IMR-90 (cell line): ENCODE measurements at regions not wholly inside any gene's neighbourhood (a gene's known extent, or its start where the extent isn't known, plus 50 kb on each side); places are given as distances from the start of the nearest gene placed in this dataset.

Experiments
- ATAC-seq: fragments of 200-7000 bp; cut with Tn5 transposase; 2 replicates; pipeline ENCODE4 v1.9.1; 2020; ENCODE audit warnings: low read depth, mild to moderate bottlenecking, moderate library complexity
- BruUV-seq: library from RNA; stranded (reverse); fragments of 400-500 nt; replicated peaks from 2 replicates; lab custom pipeline; 2021; lab: Mats Ljungman, UMichigan
- CTCF ChIA-PET: fragments of 300-600 bp; formaldehyde crosslinking; extraction: SDS; loops from one replicate; lab custom pipeline; 2021; ENCODE audit warnings: antibody characterized with exemption; lab: Yijun Ruan, JAX
- POLR2A ChIA-PET: fragments of 300-600 bp; sonication (Branson Sonifier 250); formaldehyde crosslinking; loops from one replicate; lab custom pipeline; 2022; ENCODE audit warnings: antibody characterized with exemption; ENCODE audit not compliant: unreplicated experiment; lab: Charles Lee
- DNase-seq: peaks from one replicate; pipeline ENCODE4 v3.0.0; 2013
- H2AFZ ChIP-seq: replicated peaks from 2 replicates; pipeline ENCODE3; 2013; ENCODE audit warnings: low read length, mild to moderate bottlenecking; ENCODE audit not compliant: poor library complexity
- H2AK5ac ChIP-seq: 2 replicates; pipeline ENCODE4 v1.6.1; 2013; ENCODE audit warnings: low read depth, low read length, inconsistent platforms
- H2AK9ac ChIP-seq: replicated peaks from 2 replicates; pipeline ENCODE3; 2013; ENCODE audit warnings: mild to moderate bottlenecking, low read depth, low read length, moderate library complexity; ENCODE audit not compliant: poor library complexity
- H2BK120ac ChIP-seq: 2 replicates; pipeline ENCODE4 v1.6.1; 2013; ENCODE audit warnings: low read depth, low read length, inconsistent platforms
- H2BK15ac ChIP-seq: 3 replicates; pipeline ENCODE4 v1.6.1; 2013; ENCODE audit warnings: low read depth, low read length, inconsistent platforms
- H2BK20ac ChIP-seq: 2 replicates; pipeline ENCODE4 v1.6.1; 2013; ENCODE audit warnings: low read depth, mild to moderate bottlenecking, inconsistent platforms, low read length, moderate library complexity
- H2BK5ac ChIP-seq: 2 replicates; pipeline ENCODE4 v1.6.1; 2013; ENCODE audit warnings: mild to moderate bottlenecking, low read depth, low read length, inconsistent platforms; ENCODE audit not compliant: poor library complexity, severe bottlenecking
- H3K14ac ChIP-seq: replicated peaks from 2 replicates; pipeline ENCODE4 v1.6.1; 2013; ENCODE audit warnings: low read depth, low read length, inconsistent platforms
- H3K18ac ChIP-seq: 2 replicates; pipeline ENCODE4 v1.6.1; 2013; ENCODE audit warnings: low read depth, low read length, control low read depth
- H3K23ac ChIP-seq: 2 replicates; pipeline ENCODE4 v1.6.1; 2013; ENCODE audit warnings: low read depth, low read length, inconsistent platforms
- H3K27ac ChIP-seq: 2 replicates; pipeline ENCODE4 v1.5.1; 2013; ENCODE audit warnings: mild to moderate bottlenecking, control low read depth, low read length; ENCODE audit not compliant: insufficient read depth
- H3K27me3 ChIP-seq: 2 replicates; pipeline ENCODE4 v1.6.1; 2013; ENCODE audit warnings: low read length; ENCODE audit not compliant: control insufficient read depth, insufficient read depth
- H3K36me3 ChIP-seq: 2 replicates; pipeline ENCODE4 v1.6.1; 2013; ENCODE audit warnings: low read length, mixed read lengths; ENCODE audit not compliant: control insufficient read depth, insufficient read depth
- H3K4ac ChIP-seq: 2 replicates; pipeline ENCODE4 v1.6.1; 2013; ENCODE audit warnings: low read depth, low read length, inconsistent platforms
- H3K4me1 ChIP-seq: 2 replicates; pipeline ENCODE4 v1.6.1; 2013; ENCODE audit warnings: low read length, mixed read lengths; ENCODE audit not compliant: control insufficient read depth, insufficient read depth
- H3K4me2 ChIP-seq: 2 replicates; pipeline ENCODE4 v1.6.1; 2013; ENCODE audit warnings: low read depth, mild to moderate bottlenecking, control low read depth, low read length, moderate library complexity
- H3K4me3 ChIP-seq: 2 replicates; pipeline ENCODE4 v1.5.1; 2013; ENCODE audit warnings: low read depth, mild to moderate bottlenecking, control low read depth, low read length, moderate library complexity; ENCODE audit not compliant: insufficient read depth
- H3K56ac ChIP-seq: 2 replicates; pipeline ENCODE4 v1.6.1; 2013; ENCODE audit warnings: low read length, inconsistent platforms; ENCODE audit not compliant: insufficient read depth; ENCODE audit errors: extremely low read depth
- H3K79me1 ChIP-seq, 2 experiments: 2 replicates each; pipeline ENCODE4 v1.6.1; 2013; ENCODE audit warnings: low read length in 2 of 2, inconsistent platforms in 1 of 2, low read depth in 1 of 2
- H3K9ac ChIP-seq: 2 replicates; pipeline ENCODE4 v1.6.1; 2013; ENCODE audit warnings: low read depth, low read length, control low read depth
- H3K9me1 ChIP-seq: 2 replicates; pipeline ENCODE4 v1.6.1; 2013; ENCODE audit warnings: low read length, inconsistent platforms; ENCODE audit not compliant: insufficient read depth
- H3K9me3 ChIP-seq: 2 replicates; pipeline ENCODE4 v1.6.1; 2013; ENCODE audit warnings: low read length; ENCODE audit not compliant: control insufficient read depth, insufficient read depth
- H4K20me1 ChIP-seq: 2 replicates; pipeline ENCODE4 v1.6.1; 2013; ENCODE audit warnings: low read length, inconsistent platforms; ENCODE audit not compliant: insufficient read depth
- H4K5ac ChIP-seq: 2 replicates; pipeline ENCODE4 v1.6.1; 2013; ENCODE audit warnings: mild to moderate bottlenecking, low read depth, low read length, control low read depth
- H4K8ac ChIP-seq, 2 experiments: 2 replicates each; pipeline ENCODE4 v1.6.1; 2013; ENCODE audit warnings: low read depth in 2 of 2, low read length in 2 of 2, control low read depth in 1 of 2, inconsistent platforms in 1 of 2
- H4K91ac ChIP-seq: 2 replicates; pipeline ENCODE4 v1.6.1; 2013; ENCODE audit warnings: low read depth, low read length, inconsistent platforms; ENCODE audit not compliant: insufficient read depth
- POLR2A ChIP-seq: IDR thresholded peaks from 2 replicates; pipeline ENCODE4 v1.6.1; 2012; ENCODE audit warnings: mild to moderate bottlenecking, low read depth, low read length
- RCOR1 ChIP-seq: IDR thresholded peaks from 2 replicates; pipeline ENCODE4 v1.6.1; 2012; ENCODE audit warnings: mild to moderate bottlenecking, low read length, improper control_type of control experiment; ENCODE audit not compliant: insufficient replicate concordance
- RFX5 ChIP-seq: IDR thresholded peaks from 2 replicates; pipeline ENCODE4 v1.8.0; 2012; ENCODE audit warnings: low read depth, mild to moderate bottlenecking, low read length, moderate library complexity
- WGBS, 2 experiments: methylation state at CpG; one replicate each; pipeline versions ENCODE4 v1.1.5 to v1.1.7; 2013; ENCODE audit warnings: missing lambda C conversion rate in 2 of 2; ENCODE audit not compliant: insufficient read length in 1 of 2; ENCODE audit errors: extremely low coverage in 2 of 2; 5-methylcytosine and 5-hydroxymethylcytosine counted together
- dilution Hi-C: fragments of 300-500 bp; cut with HindIII; formaldehyde crosslinking; loops from one replicate; pipeline ENCODE4 v1.14.3; 2018; ENCODE audit warnings: low sequenced_read_pairs; ENCODE audit not compliant: unreplicated experiment
- in situ Hi-C: fragments of 300-500 bp; cut with MboI; formaldehyde crosslinking; loops from 3 replicates; pipeline ENCODE4 v1.14.3; 2019; ENCODE audit warnings: low sequenced_read_pairs, inconsistent platforms, mixed read lengths
- intact Hi-C: fragments of 100-400 bp; cut with micrococcal nuclease; formaldehyde crosslinking; loops from 2 replicates; pipeline ENCODE4 v1.10.0; 2022

DNA sequence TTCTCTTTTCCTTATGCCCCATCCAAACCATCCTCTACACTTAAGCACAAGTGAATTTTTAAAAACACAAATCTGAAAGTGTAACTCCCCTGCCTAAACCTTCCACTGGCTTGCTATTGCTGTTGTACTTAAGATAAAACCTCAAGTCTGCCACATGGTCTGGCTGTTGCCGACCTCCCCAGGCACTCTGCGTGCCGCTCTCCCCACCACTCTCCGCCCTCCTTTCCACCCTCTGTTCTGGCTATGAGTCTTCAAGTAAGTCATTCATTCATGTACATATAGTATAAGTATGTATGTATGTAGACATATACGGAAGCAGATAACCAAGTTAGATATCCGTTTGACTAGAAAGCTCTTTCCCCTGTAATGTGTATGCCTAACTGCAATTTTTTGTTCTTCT is 94.7 kb upstream of the ANKRD55 start:
- peak overlapping the region; percentile 71; the same call in 1 of the 2 replicates for H2BK120ac ChIP-seq
- dilution Hi-C loops: no loop called here
- peak overlapping the region; percentile 39 for H3K4ac ChIP-seq
- H4K5ac ChIP-seq: no peak overlapping the region
- no peak for DNase-seq
- 0 out of 2 replicates have a peak overlapping the region, but pooled peaks have one; percentile 39 for H3K18ac ChIP-seq
- no TSS peak for BruUV-seq
- H3K36me3 ChIP-seq: no peaks in the 10 kb centered on the region
- H3K9ac ChIP-seq: no peak overlapping the region
- in situ Hi-C loops: no loop called here
- H3K9me1 ChIP-seq: peaks cover 8% of the 10 kb centered on the region
- peak overlapping the region; percentile 84; the same call in 1 of the 2 replicates for H2BK20ac ChIP-seq
- H3K14ac ChIP-seq: no peak overlapping the region
- H2BK15ac ChIP-seq: 0 out of 3 replicates have a peak overlapping the region, but pooled peaks have one; percentile 65
- H2AK5ac ChIP-seq: peak overlapping the region; percentile 85; the same call in 1 of the 2 replicates
- no peaks in the 10 kb centered on the region for H3K9me3 ChIP-seq
- no peak overlapping the region for H3K56ac ChIP-seq
- POLR2A ChIA-PET: no interaction called here
- CTCF ChIA-PET: interaction anchor here (0.7 kb wide), 1 partner anchor 13 kb away, joined by 3 read pairs; no protein-coding TSS in a partner anchor
- no CpG with 5 or more reads among the region's 6 CpGs for WGBS, 2 experiments
- no peaks in the 10 kb centered on the region for H3K27me3 ChIP-seq
- intact Hi-C loops: no loop called here
- H4K91ac ChIP-seq: peak overlapping the region; percentile 48
- no peak overlapping the region for H3K23ac ChIP-seq
- TF ChIP-seq RCOR1 (no peak), POLR2A (no peak), RFX5 (no peak)
- no peak for ATAC-seq
- no peak overlapping the region for H3K4me2 ChIP-seq
- no peak overlapping the region for H2AK9ac ChIP-seq
- H2BK5ac ChIP-seq: no peak overlapping the region
- no peak overlapping the region for H3K4me3 ChIP-seq
- no peak overlapping the region for H4K8ac ChIP-seq
- H3K4me1 ChIP-seq: peaks cover 3% of the 10 kb centered on the region
- H4K20me1 ChIP-seq: no peaks in the 10 kb centered on the region
- H3K79me1 ChIP-seq: no peaks in the 10 kb centered on the region
- no peak overlapping the region for H2AFZ ChIP-seq
- no peak overlapping the region for H3K27ac ChIP-seq
